NCI-H1105 treated with DMSO at 0.1 percent for 48 hours (cell line): ENCODE measurements at regions not wholly inside any gene's neighbourhood (a gene's known extent, or its start where the extent isn't known, plus 50 kb on each side); places are given as distances from the start of the nearest gene placed in this dataset.

Experiments used
- DNase-seq: peaks from one replicate; lab custom pipeline; 2025; lab: John Stamatoyannopoulos, UW

GRCh38 chr2:216575465-216575864, 57.8 kb upstream of the IGFBP2 start:
- no peak for DNase-seq

DNA sequence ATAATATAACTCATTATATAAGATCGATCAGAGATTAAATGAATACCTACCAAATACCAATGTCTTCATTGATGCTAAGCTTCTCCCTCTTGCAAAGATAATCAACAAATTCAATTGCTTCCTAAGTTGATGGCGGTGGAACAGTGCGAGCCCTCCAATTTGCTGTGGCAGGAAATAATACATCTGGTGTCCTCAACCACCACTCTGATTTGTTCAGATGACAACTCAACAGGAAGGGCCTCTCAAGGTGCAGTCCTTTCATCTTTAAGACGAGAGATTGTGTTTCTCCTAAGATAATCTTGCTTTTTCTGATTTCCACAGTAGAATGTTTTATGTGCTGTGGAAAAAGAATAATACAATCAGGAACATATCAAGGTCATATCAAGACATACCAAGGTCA, 56.6 kb upstream of the IGFBP2 start:
- DNase-seq = no peak

DNA sequence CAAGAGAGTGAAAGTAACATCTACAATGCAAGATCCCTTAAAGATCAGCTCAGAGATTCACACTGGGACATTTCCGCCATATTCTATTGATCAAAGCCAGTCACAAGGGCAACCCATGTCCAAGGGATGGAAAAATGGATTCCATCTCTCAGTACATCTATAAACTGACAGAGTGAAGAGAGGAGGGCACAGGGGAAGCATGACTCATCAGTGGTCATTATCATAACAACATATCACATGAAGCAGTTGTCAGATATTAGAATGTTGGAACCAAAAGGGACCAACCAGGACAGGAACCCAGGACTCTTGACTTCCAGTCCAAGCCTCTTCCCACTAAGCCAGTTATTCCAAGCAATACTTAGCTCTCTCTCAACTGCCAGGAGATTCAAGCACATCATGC, 54.9 kb upstream of the IGFBP2 start:
- DNase-seq = no peak

DNA sequence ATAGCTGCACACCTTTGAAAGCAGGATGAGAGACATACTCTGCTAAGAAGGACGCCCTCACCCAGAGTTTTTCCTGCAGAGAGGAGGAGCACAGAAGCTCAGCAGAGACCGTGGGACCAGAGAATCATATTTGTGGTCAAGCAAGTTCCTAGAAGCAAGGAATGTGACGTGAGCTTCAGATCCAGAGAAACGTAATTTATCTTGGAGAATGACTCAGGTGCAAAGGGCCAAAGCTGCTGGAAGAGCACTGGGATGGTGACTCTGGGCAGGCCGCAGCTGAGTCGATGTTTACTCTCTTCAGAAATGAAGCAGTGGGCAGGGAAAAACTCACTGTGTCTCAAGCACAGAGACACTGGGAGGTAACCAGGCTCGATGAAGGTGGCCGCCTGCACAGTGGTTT, 50.1 kb upstream of the IGFBP2 start:
- no peak for DNase-seq
